ENCODE measurements at regions not wholly inside any gene's neighbourhood (a gene's known extent, or its start where the extent isn't known, plus 50 kb on each side); places are given as distances from the start of the nearest gene placed in this dataset.

DNA sequence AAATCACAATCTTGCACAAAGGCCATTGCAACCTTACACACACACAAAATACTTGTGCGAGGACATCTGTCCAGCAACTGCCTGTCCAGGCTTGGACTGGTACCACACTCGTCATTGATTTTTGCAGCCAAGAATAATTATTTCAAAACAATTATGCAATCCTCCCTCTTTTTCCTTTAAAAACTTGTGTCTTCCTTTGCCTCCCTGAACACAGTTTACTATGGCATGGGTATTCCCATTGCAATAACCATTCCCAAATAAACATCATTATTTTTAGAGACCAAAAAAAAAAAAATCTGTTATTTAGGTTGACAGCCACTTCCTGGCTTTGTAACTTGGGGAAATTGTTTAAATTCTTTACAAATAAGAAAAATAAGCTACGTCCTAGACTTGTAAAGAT, 54.0 kb downstream of the C11orf91 start:
- DNase-seq: no peak

DNA sequence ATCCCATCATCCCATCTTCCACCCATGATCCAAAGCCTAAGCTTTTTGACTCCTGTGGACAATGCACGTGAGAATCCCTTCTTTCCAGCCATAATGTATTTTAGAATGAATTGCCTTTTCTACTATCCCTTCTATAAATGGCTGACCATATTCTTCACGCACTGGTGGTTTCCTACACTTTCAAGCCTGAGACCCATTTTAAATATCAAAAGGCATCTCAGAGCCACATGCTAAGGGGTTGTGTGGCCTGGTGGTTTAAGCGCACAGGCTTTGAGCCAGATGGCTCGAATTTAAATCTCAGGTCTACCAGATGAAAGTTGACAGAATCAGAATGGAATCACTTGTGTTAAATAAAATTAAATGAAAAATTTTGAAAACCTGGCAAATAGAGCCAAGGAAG, 54.5 kb downstream of the C11orf91 start:
- DNase-seq: no peak

- DNase-seq: no peak
Observed at GRCh38 chr11:33645686-33646085, 54.9 kb downstream of the C11orf91 start.

GRCh38 chr11:33643167-33643824, 57.3 kb downstream of the C11orf91 start:
- no peak for DNase-seq

DNA sequence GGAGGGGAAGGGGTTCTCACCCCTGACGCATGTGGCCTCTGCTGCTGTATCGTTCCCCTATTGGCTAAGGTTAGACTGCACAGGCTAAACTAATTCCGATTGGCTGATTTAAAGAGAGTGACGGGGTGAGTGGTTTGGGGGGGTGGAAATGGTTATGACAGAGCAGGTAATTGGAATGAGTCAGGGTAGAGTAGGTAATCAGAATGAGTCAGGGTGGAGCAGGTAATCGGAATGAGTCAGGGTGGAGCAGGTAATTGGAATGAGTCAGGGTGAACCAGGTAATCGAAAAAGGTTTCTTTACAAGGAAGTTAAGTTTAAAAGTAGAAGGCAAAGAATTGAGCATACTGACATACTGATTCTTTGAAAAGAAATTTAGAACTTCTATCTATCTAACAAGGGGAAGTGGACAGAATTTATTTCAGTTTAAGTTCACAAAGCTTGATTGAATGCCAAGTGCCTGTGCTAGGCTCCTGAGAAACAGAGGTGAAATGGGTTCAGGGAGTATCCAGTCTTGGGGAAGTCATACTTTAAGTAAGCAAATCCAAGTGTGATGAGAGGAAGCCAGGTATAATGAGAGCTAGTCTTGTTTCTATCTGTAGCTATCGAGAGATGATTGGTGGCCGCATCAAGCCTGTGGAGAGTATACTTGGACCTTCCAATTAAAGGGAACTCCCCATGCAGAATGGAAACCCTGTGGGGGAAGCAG, 58.0 kb downstream of the C11orf91 start:
- DNase-seq: no peak

- no peak for DNase-seq
Observed at GRCh38 chr11:33640730-33641371, 59.8 kb downstream of the C11orf91 start.

- no peak for DNase-seq
Observed at GRCh38 chr11:33638608-33639007, 62.0 kb downstream of the C11orf91 start.

DNA sequence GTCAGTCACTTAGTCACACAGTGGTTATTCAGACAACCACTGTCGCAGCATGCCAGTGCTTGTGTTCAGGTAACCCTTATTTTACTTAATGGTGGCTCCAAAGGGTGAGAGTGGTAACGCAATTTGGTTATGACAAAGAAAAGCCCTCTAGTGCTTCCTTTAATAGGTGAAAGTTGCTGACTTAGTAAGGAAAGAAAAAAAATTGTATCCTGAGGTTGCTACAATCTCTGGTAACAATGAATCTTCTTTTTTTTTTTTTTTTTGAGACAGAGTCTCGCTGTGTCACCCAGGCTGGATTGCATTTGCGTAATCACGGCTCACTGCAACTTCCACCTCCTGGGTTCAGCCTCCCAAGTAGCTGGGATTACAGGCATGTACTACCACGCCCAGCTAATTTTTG, 64.5 kb downstream of the C11orf91 start:
- DNase-seq: no peak

- DNase-seq: no peak
Observed at GRCh38 chr11:33635161-33635560, 65.5 kb downstream of the C11orf91 start.

- no peak for DNase-seq
Observed at GRCh38 chr11:33634291-33634834, 66.3 kb downstream of the C11orf91 start.

DNA sequence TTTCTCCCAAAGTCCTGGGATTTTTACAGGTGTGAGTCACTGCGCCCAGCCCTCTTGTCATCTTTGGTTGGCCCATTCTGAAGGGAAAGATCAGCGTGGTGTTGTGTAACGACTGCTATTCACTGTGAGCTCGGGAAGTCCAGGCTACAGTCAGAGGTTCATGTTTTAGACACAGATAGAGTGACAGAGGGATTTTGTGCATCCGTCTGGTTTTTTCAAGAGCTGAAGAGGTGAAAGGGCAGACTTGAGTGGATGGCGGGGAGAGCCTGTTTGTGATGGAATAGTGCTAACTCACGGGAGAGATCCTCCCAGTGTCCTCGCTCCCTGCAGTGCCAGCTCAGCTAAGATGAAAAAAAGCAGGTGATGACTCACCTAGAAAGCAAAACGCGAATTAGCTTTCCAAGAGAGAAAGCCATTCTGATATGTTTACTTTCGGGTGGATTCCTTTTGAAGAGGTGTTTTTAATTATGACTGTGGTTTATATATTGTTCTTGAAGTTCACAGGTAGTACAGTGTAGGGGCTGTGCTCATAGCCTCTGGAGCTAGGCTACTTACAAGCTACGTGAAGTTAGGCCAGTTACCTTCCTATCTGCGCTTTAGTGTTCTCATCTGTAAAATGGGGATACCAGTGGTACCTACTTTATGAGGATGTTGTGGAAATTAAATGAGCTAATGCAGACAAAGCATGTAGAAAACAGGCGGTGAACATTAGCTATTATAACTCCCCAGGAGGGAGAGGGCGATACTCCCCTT, 67.2 kb downstream of the C11orf91 start:
- no peak for DNase-seq

GRCh38 chr11:33631749-33632091, 68.9 kb downstream of the C11orf91 start:
- no peak for DNase-seq

GRCh38 chr11:33630936-33631748, 69.5 kb downstream of the C11orf91 start:
- DNase-seq: no peak

DNA sequence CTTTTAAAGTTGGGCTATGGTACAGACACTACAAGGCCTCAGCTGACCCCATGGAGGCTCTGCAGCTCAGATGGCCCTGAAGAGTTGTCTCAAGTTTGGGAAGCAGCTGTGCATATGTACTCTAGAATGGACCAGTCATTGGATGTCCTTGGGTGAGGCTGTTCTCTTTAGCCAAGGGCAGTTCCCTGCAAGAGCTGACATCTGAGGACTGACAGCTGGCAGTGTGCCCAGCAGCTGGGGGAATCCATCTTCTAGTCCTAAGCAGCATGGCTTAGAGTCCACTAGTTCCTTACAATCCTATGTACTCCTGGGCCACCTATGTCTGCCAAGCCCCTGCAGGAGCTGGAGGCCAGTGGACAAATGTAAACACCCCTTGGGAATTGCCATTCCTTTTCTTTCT, 76.5 kb downstream of the C11orf91 start:
- DNase-seq: no peak

- DNase-seq: no peak
Observed at GRCh38 chr11:33622806-33623205, 77.8 kb downstream of the C11orf91 start.

DNA sequence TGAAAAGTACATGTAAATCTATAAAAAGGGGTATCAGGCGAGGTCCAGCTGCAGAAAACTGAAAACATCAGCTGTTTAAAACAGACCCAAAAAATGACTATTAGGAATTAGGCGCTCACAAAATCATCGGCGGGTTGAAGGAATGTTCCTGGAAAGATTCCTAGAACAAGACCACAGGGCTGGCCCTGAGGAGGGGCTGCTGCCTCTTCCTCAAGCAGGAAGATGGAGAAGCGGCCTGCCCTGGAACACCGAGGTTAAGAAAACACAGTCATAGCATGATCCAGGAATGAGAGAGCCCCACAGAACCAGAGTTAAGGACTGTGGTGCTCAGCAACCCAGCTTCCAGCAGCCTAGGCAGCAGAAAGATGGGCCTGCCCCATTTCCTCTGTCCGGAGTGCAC, 78.4 kb downstream of the C11orf91 start:
- no peak for DNase-seq

GRCh38 chr11:33620423-33621171, 80.0 kb downstream of the C11orf91 start:
- no peak for DNase-seq

- DNase-seq: no peak
Observed at GRCh38 chr11:33618956-33619355, 81.7 kb downstream of the C11orf91 start.

DNA sequence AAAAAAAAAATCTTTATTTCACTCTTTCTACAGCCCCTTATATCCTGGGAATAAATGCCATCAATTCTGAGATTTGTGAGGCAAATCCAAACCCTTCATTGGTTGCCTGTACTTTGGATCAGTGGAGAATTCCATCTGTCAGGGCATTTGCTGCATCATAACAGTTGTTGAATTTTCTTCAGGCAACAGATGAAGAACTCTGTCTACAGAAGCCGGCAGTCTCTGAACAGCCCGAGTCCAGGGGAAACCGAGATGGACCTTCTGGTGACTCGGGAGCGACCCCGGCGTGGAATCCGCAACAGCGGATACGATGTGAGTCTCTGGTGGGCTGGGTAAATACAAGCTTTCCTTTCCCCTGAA, 82.3 kb downstream of the C11orf91 start:
- DNase-seq: no peak

DNA sequence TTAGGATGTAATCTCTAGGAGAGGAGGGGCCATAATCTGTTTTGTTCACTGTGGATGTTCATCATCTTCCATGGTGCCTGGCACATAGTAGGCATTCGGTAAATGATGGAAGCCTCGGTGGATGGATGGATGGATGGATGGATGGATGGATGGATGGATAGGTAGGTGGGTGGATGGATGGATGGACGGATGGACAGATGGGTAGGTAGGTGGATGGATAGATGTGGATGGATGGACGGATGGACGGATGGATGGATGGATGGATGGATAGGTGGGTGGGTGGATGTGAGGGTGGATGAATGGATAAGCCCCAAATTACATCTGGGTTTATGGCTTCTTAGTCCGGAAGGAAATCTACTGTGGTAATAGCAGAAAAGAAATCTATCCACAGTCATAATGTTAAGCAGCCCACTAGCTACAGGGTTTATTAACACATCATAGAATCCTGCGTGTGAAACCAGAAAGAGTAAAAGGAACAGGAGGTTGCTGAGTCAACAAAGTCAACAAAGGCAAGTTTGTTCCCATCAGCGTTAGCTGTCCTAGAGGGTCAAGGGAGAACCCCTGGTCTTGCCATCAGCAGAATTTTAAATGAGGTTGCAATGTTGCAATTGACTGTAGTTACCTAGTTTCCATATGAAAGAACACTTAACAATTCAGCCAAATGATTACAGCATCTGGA, 82.8 kb downstream of the C11orf91 start:
- no peak for DNase-seq

GRCh38 chr11:33616552-33616951, 84.1 kb downstream of the C11orf91 start:
- DNase-seq: no peak

Measured in NCI-H1092 treated with DMSO at 0.1 percent for 48 hours (cell line).